AG10803 (cell line): ENCODE measurements at regions not wholly inside any gene's neighbourhood (a gene's known extent, or its start where the extent isn't known, plus 50 kb on each side); places are given as distances from the start of the nearest gene placed in this dataset.

ENCODE experiments used
- DNase-seq: peaks from one replicate; pipeline ENCODE4 v3.0.0; 2010; ENCODE audit warnings: low read depth
- H3K4me3 ChIP-seq: 2 replicates; pipeline ENCODE4 v1.5.1; 2011; ENCODE audit warnings: mild to moderate bottlenecking, low read length, control low read depth
- TF ChIP-seq, protein P1 (sequence below): conservative IDR thresholded peaks from 2 replicates; pipeline ENCODE4 v1.5.1; 2011; ENCODE audit warnings: mild to moderate bottlenecking, low read length, control low read depth, inconsistent platforms

DNA sequence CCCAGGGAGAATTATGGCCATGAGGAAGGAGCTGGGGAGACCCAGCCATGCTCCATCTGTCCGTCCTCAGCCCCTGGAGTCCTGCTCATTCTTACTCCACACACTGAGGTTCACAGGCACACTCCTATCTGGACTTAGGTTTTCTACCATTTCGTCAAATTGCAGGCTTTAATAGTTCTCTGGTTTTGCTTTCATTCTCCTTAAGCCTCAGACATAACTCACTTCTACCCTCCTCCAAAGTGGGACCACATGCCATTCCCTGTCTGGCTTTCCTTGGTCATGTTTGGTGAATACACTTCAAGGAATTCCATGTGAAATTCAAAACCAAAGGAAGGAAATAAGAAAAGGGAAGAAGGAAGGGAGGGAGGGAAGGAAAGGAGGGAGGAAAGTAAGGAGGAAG is 115.7 kb downstream of the CMPK2 start:
- TF ChIP-seq, protein P1, sequence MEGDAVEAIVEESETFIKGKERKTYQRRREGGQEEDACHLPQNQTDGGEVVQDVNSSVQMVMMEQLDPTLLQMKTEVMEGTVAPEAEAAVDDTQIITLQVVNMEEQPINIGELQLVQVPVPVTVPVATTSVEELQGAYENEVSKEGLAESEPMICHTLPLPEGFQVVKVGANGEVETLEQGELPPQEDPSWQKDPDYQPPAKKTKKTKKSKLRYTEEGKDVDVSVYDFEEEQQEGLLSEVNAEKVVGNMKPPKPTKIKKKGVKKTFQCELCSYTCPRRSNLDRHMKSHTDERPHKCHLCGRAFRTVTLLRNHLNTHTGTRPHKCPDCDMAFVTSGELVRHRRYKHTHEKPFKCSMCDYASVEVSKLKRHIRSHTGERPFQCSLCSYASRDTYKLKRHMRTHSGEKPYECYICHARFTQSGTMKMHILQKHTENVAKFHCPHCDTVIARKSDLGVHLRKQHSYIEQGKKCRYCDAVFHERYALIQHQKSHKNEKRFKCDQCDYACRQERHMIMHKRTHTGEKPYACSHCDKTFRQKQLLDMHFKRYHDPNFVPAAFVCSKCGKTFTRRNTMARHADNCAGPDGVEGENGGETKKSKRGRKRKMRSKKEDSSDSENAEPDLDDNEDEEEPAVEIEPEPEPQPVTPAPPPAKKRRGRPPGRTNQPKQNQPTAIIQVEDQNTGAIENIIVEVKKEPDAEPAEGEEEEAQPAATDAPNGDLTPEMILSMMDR, result no peak
- H3K4me3 ChIP-seq, result no peak overlapping the region
- DNase-seq, result no peak

DNA sequence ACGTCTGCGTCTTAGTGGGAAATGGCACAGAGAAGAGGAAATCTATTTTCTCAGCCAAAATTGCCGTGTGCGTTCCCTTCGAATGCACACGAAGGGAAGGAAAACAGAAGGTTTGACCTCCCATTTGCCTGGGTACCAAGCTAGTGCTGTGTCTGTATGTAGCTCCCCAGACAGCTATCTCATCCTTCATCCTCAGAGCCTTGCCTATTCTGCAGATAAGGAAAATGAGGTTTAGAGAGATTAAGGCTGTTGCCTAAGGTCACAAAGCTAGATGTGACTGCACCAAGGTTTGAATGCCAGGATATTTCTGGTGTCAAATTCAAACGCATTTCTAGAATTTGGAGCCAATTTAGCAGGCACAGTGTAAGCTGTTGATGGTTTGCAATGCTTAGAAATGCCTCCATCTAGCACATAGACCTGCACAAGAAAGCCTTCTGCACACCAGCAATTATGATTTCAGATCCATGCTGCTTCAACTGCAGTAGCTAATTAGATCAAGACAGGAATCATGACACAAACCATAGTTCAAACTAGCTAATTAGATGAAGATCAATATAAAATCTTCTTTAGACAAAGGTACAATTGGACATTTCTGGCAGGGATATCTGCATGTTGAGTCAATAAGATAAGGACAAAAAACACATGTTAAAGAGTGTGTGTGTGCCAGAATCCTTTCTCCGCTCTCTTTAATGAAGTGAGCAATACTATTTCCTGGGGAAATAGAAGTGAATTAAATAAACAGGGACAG is 115.1 kb downstream of the CMPK2 start:
- DNase-seq, result no peak
- H3K4me3 ChIP-seq, result no peak overlapping the region
- TF ChIP-seq, protein P1, result no peak

DNA sequence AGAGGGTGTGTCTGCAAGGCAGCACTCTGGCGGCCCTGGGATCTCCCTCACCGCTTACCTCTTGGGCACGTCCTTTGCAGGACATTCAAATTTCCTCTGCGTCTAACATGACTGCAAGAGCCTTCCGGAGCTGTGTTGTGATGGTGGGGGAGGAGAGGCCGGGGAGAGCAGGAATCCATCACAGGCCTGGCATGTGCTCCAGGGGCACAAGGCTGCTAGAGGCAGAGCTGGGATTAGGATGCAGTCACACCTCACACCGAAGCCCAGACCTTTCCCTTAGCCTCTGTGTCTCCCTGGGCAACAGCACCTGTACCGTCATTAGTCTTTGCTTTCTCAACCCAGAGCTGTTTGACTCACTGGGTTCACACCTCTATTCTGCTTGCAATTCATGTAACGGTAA is 111.3 kb downstream of the CMPK2 start:
- TF ChIP-seq, protein P1, result no peak
- no peak for DNase-seq
- no peak overlapping the region for H3K4me3 ChIP-seq

DNA sequence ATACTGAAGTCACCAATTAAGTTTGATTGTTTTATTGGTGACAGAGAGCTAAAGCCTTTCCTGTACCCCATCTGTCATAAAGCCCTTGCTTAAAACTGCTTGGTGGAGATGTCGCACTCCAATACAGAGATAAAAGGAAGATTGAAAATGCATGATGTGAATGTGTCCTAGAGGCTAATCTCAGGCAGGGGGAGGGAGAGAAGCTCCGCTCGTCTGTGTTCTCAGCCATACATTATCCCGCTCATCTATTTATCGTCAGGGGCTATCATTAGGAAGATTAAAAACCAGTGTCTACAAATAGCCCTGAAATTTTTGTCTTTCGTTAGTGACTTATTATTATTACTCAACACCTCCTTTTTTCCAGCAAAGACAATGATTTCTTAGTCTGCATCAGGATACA is 110.3 kb downstream of the CMPK2 start:
- H3K4me3 ChIP-seq, result no peak overlapping the region

DNA sequence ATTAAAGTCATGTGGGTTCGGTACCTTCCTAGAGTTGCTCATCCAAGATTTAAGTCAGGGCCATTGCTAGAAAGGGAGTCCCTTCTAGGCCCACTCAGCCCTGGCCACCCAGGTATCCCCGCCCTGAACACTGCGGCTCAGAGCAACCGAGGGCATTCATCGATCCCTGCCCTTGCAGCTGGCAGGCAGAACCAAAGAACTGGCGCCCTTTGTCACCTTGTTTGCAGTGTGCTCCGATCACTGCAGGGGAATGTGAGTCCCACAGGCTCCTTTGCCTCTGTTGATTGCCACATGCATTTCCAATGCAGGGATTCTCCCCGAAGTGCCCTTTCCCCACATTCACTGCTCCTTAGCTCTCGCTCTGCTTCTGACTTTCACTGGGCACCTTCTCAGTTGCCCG is 108.5 kb downstream of the CMPK2 start:
- DNase-seq, result no peak
- H3K4me3 ChIP-seq, result no peak overlapping the region
- TF ChIP-seq, protein P1, result no peak

More for the DNA sequence above, 110.3 kb downstream of the CMPK2 start:
- DNase-seq, result no peak
- TF ChIP-seq, protein P1, result no peak

DNA sequence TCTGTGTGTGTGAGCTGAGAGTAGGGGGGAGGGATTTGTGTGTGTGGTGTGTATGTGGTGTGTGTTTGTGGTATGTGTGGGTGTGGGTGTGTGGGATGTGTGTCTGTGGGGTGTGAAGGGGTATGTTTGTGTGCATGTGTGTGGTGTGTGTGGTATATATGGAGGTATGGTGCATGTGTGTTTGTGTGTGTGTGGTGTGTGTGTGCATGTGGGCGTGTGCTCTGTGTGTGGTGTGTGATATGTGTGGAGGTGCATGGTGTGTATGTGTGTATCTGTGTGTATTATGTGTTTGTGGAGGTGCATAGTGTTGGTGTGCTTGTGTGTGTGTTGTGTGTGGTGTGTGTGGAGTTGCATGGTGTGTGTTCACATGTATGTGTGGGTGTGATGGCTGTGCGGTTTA is 106.0 kb downstream of the CMPK2 start:
- TF ChIP-seq, protein P1, result no peak
- H3K4me3 ChIP-seq, result no peak overlapping the region

DNA sequence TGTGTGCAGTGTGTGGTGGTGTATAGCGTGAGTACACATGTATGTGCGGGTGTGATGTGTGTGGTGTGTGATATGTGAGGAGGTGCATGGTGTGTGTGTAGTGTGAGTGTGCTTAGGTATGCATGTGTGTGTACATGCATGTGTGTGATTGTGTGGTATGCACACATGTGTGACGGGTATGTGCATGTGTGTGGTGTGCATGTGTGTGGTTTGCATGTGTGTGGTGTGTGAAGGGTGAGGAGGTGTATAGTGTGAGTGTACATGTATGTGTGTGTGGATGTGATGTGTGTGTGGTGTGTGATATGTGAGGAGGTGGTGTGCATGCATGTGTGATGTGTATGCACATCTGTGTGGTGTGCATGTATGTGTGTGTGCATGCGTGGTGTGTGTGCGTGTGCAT is 105.6 kb downstream of the CMPK2 start:
- DNase-seq, result no peak
- TF ChIP-seq, protein P1, result no peak
- no peak overlapping the region for H3K4me3 ChIP-seq

More for the DNA sequence above, 106.0 kb downstream of the CMPK2 start:
- no peak for DNase-seq
